ENCODE measurements at regions not wholly inside any gene's neighbourhood (a gene's known extent, or its start where the extent isn't known, plus 50 kb on each side); places are given as distances from the start of the nearest gene placed in this dataset.

GRCh38 chr4:188904617-188905016 lies 765.4 kb downstream of the TRIML1 start:
- TF ChIP-seq POLR2AphosphoS5 (IDR thresholded peaks at IDR 0.05; ENCODE audit: low read depth, low read length) (no peak), FOXP2 (optimal IDR thresholded peaks at IDR 0.05; ENCODE audit: borderline replicate concordance, extremely low read depth, extremely low read length, insufficient read depth) (no peak), TAF1 (IDR thresholded peaks at IDR 0.05; ENCODE audit: borderline replicate concordance, insufficient read depth, low read length) (no peak), SIN3A (IDR thresholded peaks at IDR 0.05; ENCODE audit: borderline replicate concordance, insufficient read depth, low read length) (no peak), REST (IDR thresholded peaks at IDR 0.05; ENCODE audit: insufficient read depth in 1 of 2, low read depth in 2 of 2, low read length in 2 of 2) (no peak)

GRCh38 chr4:188905248-188905647 lies 766.0 kb downstream of the TRIML1 start:
- no peak for TF ChIP-seq TAF1 (IDR thresholded peaks at IDR 0.05; ENCODE audit: borderline replicate concordance, insufficient read depth, low read length)
- TF ChIP-seq SIN3A (IDR thresholded peaks at IDR 0.05; ENCODE audit: borderline replicate concordance, insufficient read depth, low read length), result no peak
- no peak for TF ChIP-seq POLR2AphosphoS5 (IDR thresholded peaks at IDR 0.05; ENCODE audit: low read depth, low read length)
- TF ChIP-seq REST (IDR thresholded peaks at IDR 0.05; ENCODE audit: insufficient read depth in 1 of 2, low read depth in 2 of 2, low read length in 2 of 2), result no peak
- TF ChIP-seq FOXP2 (optimal IDR thresholded peaks at IDR 0.05; ENCODE audit: borderline replicate concordance, extremely low read depth, extremely low read length, insufficient read depth), result no peak

- TF ChIP-seq POLR2AphosphoS5 (IDR thresholded peaks at IDR 0.05; ENCODE audit: low read depth, low read length) (no peak), SIN3A (IDR thresholded peaks at IDR 0.05; ENCODE audit: borderline replicate concordance, insufficient read depth, low read length) (no peak), FOXP2 (optimal IDR thresholded peaks at IDR 0.05; ENCODE audit: borderline replicate concordance, extremely low read depth, extremely low read length, insufficient read depth) (no peak), TAF1 (IDR thresholded peaks at IDR 0.05; ENCODE audit: borderline replicate concordance, insufficient read depth, low read length) (no peak), REST (IDR thresholded peaks at IDR 0.05; ENCODE audit: insufficient read depth in 1 of 2, low read depth in 2 of 2, low read length in 2 of 2) (no peak)
Observed at GRCh38 chr4:188911199-188911598, 772.0 kb downstream of the TRIML1 start.

GRCh38 chr4:188911707-188912106 lies 772.5 kb downstream of the TRIML1 start:
- TF ChIP-seq TAF1 (IDR thresholded peaks at IDR 0.05; ENCODE audit: borderline replicate concordance, insufficient read depth, low read length), result no peak
- TF ChIP-seq FOXP2 (optimal IDR thresholded peaks at IDR 0.05; ENCODE audit: borderline replicate concordance, extremely low read depth, extremely low read length, insufficient read depth), result no peak
- TF ChIP-seq POLR2AphosphoS5 (IDR thresholded peaks at IDR 0.05; ENCODE audit: low read depth, low read length), result no peak
- no peak for TF ChIP-seq SIN3A (IDR thresholded peaks at IDR 0.05; ENCODE audit: borderline replicate concordance, insufficient read depth, low read length)
- TF ChIP-seq REST (IDR thresholded peaks at IDR 0.05; ENCODE audit: insufficient read depth in 1 of 2, low read depth in 2 of 2, low read length in 2 of 2), result no peak

GRCh38 chr4:188915175-188915574 lies 775.9 kb downstream of the TRIML1 start:
- TF ChIP-seq POLR2AphosphoS5 (IDR thresholded peaks at IDR 0.05; ENCODE audit: low read depth, low read length) (no peak), TAF1 (IDR thresholded peaks at IDR 0.05; ENCODE audit: borderline replicate concordance, insufficient read depth, low read length) (no peak), FOXP2 (optimal IDR thresholded peaks at IDR 0.05; ENCODE audit: borderline replicate concordance, extremely low read depth, extremely low read length, insufficient read depth) (no peak), SIN3A (IDR thresholded peaks at IDR 0.05; ENCODE audit: borderline replicate concordance, insufficient read depth, low read length) (no peak), REST (IDR thresholded peaks at IDR 0.05; ENCODE audit: insufficient read depth in 1 of 2, low read depth in 2 of 2, low read length in 2 of 2) (no peak)
